Suppressor macrophage treated with lipopolysaccharide for 1 hour (primary cell): ENCODE measurements at regions not wholly inside any gene's neighbourhood (a gene's known extent, or its start where the extent isn't known, plus 50 kb on each side); places are given as distances from the start of the nearest gene placed in this dataset.
A peak's percentile ranks its signal among the peaks of the same experiment; 100 is the strongest.

Source experiments
- DNase-seq, 3 donors: peaks; one replicate each; pipeline ENCODE4 v3.0.0-alpha.2; 2020 to 2022

DNA sequence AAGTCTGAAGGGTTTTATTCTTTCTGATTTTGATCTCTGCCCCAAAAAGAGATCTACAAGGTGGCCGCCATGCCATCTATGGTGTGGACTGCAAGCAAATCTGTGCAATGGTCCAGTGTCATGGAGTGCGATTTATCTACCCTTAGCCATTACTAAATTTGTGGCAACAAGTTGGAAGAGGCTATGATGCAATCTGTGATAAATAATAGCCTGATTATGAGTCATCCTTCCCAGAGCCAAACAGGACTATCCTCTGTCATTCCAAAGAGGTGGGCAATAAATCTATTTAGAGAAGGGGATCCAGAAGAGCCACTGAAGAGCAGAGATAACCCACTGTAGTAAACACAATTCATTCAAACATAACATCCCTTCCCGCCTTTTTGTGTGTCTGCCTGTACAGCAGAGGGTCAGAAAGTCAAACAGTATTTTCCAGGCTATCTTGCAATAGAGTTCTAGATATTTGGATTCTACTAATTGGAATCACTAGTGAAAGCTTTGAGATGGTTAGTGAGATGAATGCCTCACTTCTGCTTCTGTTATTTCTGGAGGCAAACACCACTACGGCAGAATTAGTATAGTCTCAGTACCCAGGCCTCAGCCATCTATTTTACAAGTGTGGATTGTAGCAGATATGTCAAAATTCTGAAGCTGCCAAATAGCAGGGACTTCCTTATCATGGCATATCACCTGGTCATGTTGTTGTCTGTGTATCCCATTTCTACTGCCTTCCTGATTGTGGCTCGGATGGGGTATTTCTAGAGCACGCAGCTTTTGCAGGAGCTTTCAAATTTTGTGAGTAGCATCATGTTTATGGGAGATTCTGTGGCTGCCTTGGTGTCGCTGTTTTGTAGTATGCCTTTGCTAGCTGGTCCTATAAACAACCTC, 192.0 kb downstream of the SMIM20 start:
- peak; percentile 30 to 43 (median 34) for DNase-seq

DNA sequence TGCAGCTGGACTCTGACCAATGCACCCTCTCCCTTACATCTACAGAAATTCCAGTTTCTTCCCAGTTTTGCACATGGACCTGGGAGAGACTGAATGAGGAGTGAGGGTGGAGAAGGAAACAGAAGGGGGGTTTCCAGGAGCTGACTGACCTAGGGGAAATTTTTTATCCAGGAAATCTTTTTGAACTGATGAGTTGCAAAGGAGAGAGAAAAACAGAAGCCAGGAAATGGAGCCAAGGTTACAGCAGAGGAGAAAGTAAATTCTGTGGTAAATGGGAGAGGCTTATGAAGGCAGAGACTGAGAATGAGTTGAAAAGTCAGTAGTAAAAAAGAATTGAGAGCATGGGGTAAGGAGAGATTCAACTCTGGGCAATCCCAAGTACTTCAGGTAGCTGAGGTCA, 192.8 kb downstream of the SMIM20 start:
- DNase-seq = peak in 2 of 3 donors; percentile 5 to 23

- peak in 2 of 3 donors; percentile 13 to 22 for DNase-seq
Measured at GRCh38 chr4:26108054-26108453, 194.0 kb downstream of the SMIM20 start.

DNA sequence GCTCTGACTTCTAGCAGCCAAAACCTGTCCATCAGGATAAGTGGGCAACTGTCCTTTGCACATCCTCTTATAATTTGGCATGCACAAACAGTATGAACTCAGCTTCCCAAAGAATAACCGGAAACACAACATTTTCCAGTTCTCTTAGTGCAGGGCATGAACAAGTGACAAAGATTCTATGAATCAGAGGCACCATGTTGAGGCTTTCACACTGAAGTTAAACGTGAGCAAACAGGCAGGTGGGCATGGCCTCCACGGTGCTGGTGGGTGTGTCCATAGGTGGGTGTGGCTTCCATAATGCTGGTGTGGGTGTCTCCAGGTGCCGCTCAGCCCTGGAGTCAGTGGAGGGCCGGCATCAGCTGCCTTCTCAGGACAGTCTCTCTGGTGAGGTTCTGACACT, 196.5 kb downstream of the SMIM20 start:
- no peak for DNase-seq

- no peak for DNase-seq
Measured at GRCh38 chr4:26113339-26113940, 199.4 kb downstream of the SMIM20 start.

GRCh38 chr4:26116057-26116456, 202.0 kb downstream of the SMIM20 start:
- no peak for DNase-seq

DNA sequence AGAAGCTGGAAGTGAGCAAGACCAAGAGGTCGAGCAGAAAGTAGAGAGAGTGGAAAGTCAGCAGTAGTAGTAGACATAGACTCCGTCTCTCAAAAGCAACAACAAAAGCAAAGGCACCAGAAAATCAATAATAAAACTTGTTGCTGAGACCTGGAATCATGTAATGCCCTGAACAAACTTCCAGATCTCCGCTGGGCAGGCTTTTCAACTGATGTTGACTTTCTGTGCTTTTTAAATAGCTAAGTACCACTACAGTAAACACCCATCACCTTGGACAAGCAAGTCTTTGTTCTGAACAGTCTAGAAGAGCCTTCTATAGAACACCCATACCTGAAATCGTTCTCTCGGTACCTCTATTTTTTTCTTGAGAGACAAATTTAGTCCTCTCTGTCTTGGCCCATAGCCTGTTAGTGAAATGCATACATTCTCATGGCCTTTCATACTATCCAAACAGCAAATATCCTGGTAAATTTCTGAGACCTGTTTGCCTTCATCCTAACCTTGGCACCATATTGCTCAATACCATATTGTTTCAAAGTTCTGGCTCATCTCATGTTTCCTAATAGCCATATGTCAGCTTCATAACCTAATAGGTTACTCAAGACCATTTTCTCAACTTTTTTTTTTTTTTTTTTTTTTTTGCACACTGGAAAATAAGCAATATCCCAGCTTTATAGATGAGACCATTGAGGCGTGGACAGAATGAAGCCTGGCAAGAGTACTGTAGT, 200.6 kb upstream of the RBPJ start:
- peak; percentile 15 to 61 (median 61) for DNase-seq

GRCh38 chr4:26122690-26123089, 198.1 kb upstream of the RBPJ start:
- no peak for DNase-seq

DNA sequence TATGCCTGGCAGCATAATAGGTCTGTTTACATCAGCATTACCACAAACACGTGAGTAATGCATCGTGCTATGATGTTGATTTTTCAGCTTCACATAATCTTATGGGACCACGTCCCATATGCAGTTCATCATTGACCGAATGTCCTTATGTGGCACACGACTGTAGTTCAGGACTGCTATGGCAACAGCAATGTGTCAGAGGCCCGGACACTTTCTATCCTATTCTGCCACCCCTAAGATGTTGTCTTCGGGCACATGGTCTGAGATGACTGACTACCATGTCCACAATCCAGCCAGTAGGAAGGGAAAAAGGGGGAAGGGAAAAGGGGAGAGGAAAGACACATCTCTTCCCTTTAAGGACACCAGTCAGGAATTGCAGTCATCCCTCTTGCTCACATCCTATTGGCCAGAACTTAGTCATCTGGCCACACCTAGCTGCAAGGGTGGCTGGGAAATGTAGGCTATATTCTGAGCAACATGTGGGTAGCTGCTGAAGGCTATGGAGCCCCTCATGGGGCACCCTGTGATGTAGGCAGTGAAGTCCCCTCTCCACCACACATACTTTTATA, 196.0 kb upstream of the RBPJ start:
- DNase-seq = no peak

DNA sequence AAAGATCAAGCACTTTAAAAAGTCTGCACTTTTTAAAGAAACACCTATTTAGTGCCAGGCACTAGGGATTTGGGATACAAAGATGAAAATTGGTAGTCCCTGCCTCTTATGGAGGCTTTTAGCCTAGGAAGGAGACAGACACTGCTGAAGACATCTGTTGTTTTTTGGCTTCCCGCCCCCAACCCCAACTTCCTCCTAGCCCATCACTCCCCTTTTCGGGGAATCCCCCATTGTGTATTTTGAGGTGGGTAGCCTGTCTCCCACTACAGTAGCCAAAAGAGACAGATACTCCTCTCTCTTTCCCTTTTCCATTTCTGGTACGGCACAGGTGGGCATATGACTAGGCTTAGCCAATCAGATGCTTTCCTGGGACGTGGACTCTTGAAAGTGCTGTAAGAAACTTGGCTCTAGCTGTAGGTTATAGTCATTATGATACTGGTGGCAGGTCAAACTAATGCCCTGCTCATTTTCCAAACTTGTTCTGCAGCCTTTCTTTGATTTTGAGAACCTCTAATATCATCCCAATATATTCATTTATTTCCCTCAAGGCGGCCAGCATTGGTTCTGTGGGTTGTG, 194.6 kb upstream of the RBPJ start:
- peak in 1 of 3 donors; percentile 15 for DNase-seq

DNA sequence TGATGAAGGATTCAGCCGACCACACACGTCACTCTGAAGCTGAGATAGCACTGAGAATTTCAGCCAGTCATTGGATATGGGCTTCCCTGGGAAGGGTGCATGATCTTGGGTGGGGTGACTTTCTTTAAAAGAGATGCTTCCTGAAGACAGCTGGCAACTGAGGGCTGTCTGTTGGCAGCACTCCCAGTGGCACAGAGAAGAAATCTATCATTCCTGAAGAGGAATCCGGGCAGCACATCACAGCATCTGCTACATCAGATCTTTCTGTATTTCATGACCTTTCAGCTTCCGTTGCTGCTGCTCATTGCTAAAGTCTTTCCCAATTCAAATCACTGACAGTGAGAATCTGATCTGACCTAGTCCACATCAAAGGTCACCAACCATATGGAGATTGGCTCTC, 193.8 kb upstream of the RBPJ start:
- no peak for DNase-seq

GRCh38 chr4:26127851-26128337, 192.9 kb upstream of the RBPJ start:
- DNase-seq = no peak

DNA sequence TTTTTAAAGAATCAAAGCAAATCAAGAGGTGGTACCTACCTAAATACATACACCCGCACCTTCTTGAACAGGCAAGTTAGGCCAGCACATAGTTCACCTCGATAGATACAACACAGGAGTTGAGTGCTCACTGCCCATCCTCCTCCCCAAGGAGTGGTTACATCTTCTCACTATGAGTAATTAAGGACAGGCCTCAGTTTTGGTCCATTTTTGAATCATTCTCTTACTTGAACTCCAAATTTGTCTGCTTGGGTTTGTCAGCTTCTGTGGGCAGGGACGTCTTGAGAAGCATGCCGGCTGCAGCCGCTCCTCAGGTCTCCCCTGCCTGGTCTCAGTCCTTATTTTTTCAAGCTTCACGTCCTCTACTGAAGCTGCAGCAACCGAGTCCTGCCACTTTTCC, 190.6 kb upstream of the RBPJ start:
- no peak for DNase-seq

DNA sequence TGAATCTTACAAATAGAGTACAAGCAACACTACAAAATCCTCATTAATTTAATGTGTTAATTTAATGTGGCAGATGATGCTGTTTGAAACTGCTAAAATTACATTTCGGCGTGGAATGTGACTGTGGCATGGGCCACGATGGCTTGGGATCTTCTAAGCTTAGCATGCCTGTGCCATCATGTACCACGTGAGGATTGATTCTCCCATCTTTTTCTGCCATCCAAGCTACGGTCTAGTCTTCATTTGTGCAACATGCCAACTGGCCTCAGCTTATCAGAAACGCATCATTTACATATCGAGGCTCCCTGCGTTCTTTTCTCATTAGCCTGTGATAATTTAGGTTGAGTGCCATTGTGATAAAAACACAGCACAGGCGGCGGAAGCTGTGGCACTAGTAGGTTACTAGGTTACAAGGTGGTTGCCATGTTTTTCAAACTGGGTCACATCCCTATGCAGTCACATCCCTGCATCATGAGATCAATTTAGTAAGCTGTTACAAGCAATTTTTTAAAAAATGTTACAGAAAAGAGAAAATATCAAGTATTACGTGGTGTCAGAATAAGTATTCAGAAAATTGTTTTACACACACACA, 189.9 kb upstream of the RBPJ start:
- DNase-seq = no peak

- DNase-seq = no peak
Measured at GRCh38 chr4:26131711-26132110, 189.1 kb upstream of the RBPJ start.

- no peak for DNase-seq
Measured at GRCh38 chr4:26132858-26133257, 188.0 kb upstream of the RBPJ start.

DNA sequence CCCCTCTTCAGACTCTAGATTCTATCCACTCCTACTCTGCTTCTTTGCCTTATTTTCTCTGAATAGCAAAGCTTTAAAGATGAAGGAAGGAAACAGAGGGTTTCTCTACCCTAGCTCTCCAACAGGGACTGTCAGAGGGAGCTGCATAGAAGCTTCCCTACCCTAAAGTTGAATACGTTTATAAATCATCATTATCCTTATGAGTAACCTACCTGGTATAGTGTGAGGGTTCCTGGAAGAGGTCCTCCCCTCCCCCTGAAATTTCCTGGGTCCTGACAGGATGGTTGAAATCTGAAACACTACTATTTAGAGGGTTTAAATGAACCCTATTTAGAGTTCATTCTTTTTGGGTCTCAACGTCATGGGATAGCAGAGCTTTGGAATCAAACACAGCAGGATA, 187.0 kb upstream of the RBPJ start:
- DNase-seq = no peak

DNA sequence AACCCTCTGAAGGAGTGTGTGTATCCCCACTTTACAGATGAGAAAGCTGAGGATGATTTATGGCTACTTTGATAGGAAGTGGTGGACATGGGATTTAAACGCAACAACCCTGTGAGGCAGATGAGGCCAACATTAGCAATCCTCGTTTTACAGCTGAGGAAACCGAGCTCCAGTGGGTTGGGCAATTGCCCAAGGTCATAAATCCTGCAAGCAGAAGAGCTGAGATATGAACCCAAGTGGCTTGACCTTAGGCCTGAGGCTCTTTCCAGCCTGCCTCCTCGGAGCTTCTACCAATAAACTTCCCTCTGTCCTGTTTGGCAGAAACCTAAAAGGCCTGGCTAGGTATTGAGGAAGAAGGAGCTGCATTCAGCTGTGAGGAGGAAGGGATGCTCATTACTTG, 185.5 kb upstream of the RBPJ start:
- no peak for DNase-seq

DNA sequence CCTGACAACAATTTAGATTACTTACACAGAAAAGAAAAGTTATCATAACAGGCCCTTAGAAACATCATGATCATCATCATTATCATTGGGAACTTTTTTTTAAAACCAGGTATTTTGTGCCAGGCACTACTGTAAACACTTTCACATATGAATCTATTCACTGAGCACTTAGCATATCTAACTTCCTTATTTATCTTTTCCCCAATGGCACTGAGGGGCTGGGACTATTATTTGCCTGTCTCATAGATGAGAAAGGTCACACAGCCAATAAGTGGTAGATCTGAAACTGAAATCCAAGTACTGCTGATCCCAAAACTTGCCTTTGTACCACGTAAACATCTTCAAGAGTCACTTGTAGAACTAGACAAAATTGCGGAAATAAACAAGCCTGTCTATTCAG, 184.2 kb upstream of the RBPJ start:
- no peak for DNase-seq

DNA sequence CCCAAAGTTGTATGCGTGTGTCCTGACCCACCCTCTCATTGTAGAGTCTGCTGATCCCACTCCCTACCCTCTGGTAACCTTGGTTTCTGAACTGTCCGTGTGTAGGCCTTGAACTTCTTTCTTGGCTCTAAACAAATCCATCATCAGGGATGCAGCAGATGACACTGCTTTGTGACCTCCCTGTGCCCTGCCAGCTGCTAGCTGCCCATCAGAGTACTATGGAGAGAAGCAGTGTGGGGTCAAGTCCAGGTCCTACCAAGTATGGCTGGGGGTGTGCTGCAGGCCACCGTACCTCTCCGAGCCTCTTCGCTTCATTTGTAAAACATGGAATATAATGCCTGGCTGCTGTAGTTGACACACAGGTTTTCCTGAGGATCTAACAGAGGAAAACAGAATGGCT, 183.5 kb upstream of the RBPJ start:
- no peak for DNase-seq

GRCh38 chr4:26139310-26139924, 181.4 kb upstream of the RBPJ start:
- no peak for DNase-seq
